ENCODE measurements at regions not wholly inside any gene's neighbourhood (a gene's known extent, or its start where the extent isn't known, plus 50 kb on each side); places are given as distances from the start of the nearest gene placed in this dataset.

GRCh38 chr20:24787071-24787470 is 162.0 kb upstream of the CST7 start:
- Histone ChIP-seq H3K79me2 (ENCODE audit: control insufficient read depth, insufficient read depth, low read length) (no peaks in the 10 kb centered on the region), H3K4me3 (replicated peaks in 1 of 3; ENCODE audit: insufficient read depth in 1 of 3, low read depth in 1 of 3, low read length in 3 of 3) (no peak overlapping the region), H3K9ac (replicated peaks; ENCODE audit: extremely low read depth, insufficient read depth, low read length) (no peak overlapping the region), H3K4me2 (ENCODE audit: insufficient read depth, low read length) (no peak overlapping the region), H3K9me3 (replicated peaks; ENCODE audit: control insufficient read depth, insufficient read depth, low read length) (no peaks in the 10 kb centered on the region), H2AFZ (ENCODE audit: low read depth, low read length) (no peak overlapping the region), H3K27me3 (ENCODE audit: control insufficient read depth in 2 of 2, insufficient read depth in 2 of 2, low read length in 2 of 2) (no peaks in the 10 kb centered on the region), H3K9me1 (replicated peaks; ENCODE audit: control insufficient read depth, extremely low read depth, insufficient read depth, low read length) (no peaks in the 10 kb centered on the region), H4K20me1 (replicated peaks; ENCODE audit: control insufficient read depth, extremely low read depth, insufficient read depth, low read length) (no peaks in the 10 kb centered on the region), H3K36me3 (ENCODE audit: control insufficient read depth in 2 of 2, extremely low read depth in 1 of 2, insufficient read depth in 2 of 2, low read length in 2 of 2) (no peaks in the 10 kb centered on the region), H3K4me1 (ENCODE audit: control insufficient read depth, extremely low read depth, insufficient read depth, low read length) (no peaks in the 10 kb centered on the region), H3K27ac (ENCODE audit: insufficient read depth, low read depth, low read length) (no peak overlapping the region)
- dilution Hi-C loops (cut with MboI; ENCODE audit: extremely low pct_ligation_motif_present, low sequenced_read_pairs) (no loop called here), intact Hi-C loops (cut with micrococcal nuclease) (no loop called here)
- CTCF ChIA-PET, result no interaction called here
- FAIRE-seq (no peak), DNase-seq (ENCODE audit: low read depth, low spot score) (no peak)
- BruUV-seq (replicated peaks), result no TSS peak
- POLR2A ChIA-PET, result no interaction called here
- no peak for TF ChIP-seq POLR2A (IDR thresholded peaks at IDR 0.05; ENCODE audit: low read depth, low read length)
- no peak for TF ChIP-seq MYC (IDR thresholded peaks at IDR 0.05; ENCODE audit: low read depth, low read length)
- TF ChIP-seq CTCF (IDR thresholded peaks at IDR 0.05; ENCODE audit: extremely low read depth in 1 of 2, insufficient read depth in 1 of 2, low read depth in 1 of 2, low read length in 2 of 2), result no peak
- TF ChIP-seq MAX (IDR thresholded peaks at IDR 0.05; ENCODE audit: insufficient read depth, insufficient read length), result no peak
- no peak for TF ChIP-seq JUN (IDR thresholded peaks at IDR 0.05; ENCODE audit: borderline replicate concordance, insufficient read depth, insufficient read length, low read depth)
- no peak for TF ChIP-seq GATA2 (IDR thresholded peaks at IDR 0.05; ENCODE audit: insufficient read depth, insufficient read length, low read depth, low read length)
- no peak for TF ChIP-seq POLR2AphosphoS5 (IDR thresholded peaks at IDR 0.05; ENCODE audit: insufficient read depth, low read depth, low read length)
- TF ChIP-seq EZH2 (IDR thresholded peaks at IDR 0.05; ENCODE audit: borderline replicate concordance, low read depth, low read length, severe bottlenecking), result no peak
- TF ChIP-seq FOS (IDR thresholded peaks at IDR 0.05; ENCODE audit: borderline replicate concordance, insufficient read depth, low read length), result no peak

Data from endothelial cell of umbilical vein (primary cell).